DND-41 (cell line): ENCODE measurements at regions not wholly inside any gene's neighbourhood (a gene's known extent, or its start where the extent isn't known, plus 50 kb on each side); places are given as distances from the start of the nearest gene placed in this dataset.

ENCODE experiments used
- CTCF ChIP-seq: IDR thresholded peaks from 2 replicates; pipeline ENCODE4 v1.5.1; 2012; ENCODE audit warnings: borderline replicate concordance, low read length, moderate library complexity, mild to moderate bottlenecking; ENCODE audit not compliant: poor library complexity, severe bottlenecking; ENCODE audit errors: extremely low read depth
- EZH2 ChIP-seq: IDR thresholded peaks from 3 replicates; pipeline ENCODE4 v1.6.1; 2012; ENCODE audit warnings: borderline replicate concordance, low read depth, mild to moderate bottlenecking, moderate library complexity, low read length, inconsistent platforms; ENCODE audit not compliant: severe bottlenecking

- TF ChIP-seq CTCF (no peak), EZH2 (no peak)
Observed at GRCh38 chr13:108026680-108027410, 188.5 kb downstream of the LIG4 start.
